ENCODE measurements at regions not wholly inside any gene's neighbourhood (a gene's known extent, or its start where the extent isn't known, plus 50 kb on each side); places are given as distances from the start of the nearest gene placed in this dataset.

DNA sequence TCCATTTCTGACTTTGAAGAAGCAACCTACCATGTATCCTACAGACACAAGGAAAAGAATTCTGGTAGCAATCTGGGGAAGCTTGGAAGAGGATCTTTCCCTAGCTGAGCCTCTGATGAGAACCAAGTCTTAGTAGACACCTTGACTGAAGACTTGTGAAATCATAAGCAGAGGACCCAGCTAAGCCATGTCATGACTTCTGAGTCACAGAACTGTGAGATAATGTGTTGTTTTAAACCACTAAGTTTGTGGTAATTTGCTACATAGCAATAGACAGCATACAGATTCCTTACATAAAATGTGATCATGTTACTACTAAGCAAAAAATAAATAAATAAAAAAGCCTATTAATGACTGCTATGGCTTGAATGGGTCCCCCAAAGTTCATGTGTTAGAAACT, 71.3 kb upstream of the ANKRD50 start:
- Mint-ChIP-seq H3K27me3 (no peaks in the 10 kb centered on the region), H3K4me1 (no peaks in the 10 kb centered on the region), H3K9me3 (no peaks in the 10 kb centered on the region), H3K4me3 (no peak overlapping the region), H3K27ac (no peak overlapping the region)
- no peak for DNase-seq
- ATAC-seq = no peak

- Mint-ChIP-seq H3K27me3 (no peaks in the 10 kb centered on the region), H3K9me3 (no peaks in the 10 kb centered on the region), H3K4me1 (no peaks in the 10 kb centered on the region), H3K4me3 (no peak overlapping the region), H3K27ac (no peak overlapping the region)
- no peak for DNase-seq
- ATAC-seq = no peak
Measured at GRCh38 chr4:124777007-124777406, 64.5 kb upstream of the ANKRD50 start.

- DNase-seq (no peak), ATAC-seq (no peak)
- Mint-ChIP-seq H3K27me3 (no peaks in the 10 kb centered on the region), H3K27ac (no peak overlapping the region), H3K4me1 (no peaks in the 10 kb centered on the region), H3K9me3 (no peaks in the 10 kb centered on the region), H3K4me3 (no peak overlapping the region)
Measured at GRCh38 chr4:124768596-124769365, 56.2 kb upstream of the ANKRD50 start.

GRCh38 chr4:124762956-124763355, 50.4 kb upstream of the ANKRD50 start:
- ATAC-seq = no peak
- peaks cover 10% of the 10 kb centered on the region for H3K27me3 Mint-ChIP-seq
- H3K9me3 Mint-ChIP-seq = no peaks in the 10 kb centered on the region

More at GRCh38 chr4:124762956-124763355, 50.4 kb upstream of the ANKRD50 start:
- Mint-ChIP-seq H3K4me3 (no peak overlapping the region), H3K27ac (no peak overlapping the region), H3K4me1 (no peaks in the 10 kb centered on the region)
- no peak for DNase-seq

All from stimulated activated naive CD8-positive, alpha-beta T cell treated with anti-CD3 and anti-CD28 coated beads, Interleukin-15, amount 100 ng/mL, for 72 hours (primary cell).